GM23248 (cell line): ENCODE measurements at regions not wholly inside any gene's neighbourhood (a gene's known extent, or its start where the extent isn't known, plus 50 kb on each side); places are given as distances from the start of the nearest gene placed in this dataset.

Source experiments
- EZH2 ChIP-seq: fragments of 200-600 bp; sonication (generic); IDR thresholded peaks from 2 replicates; pipeline ENCODE4 v1.6.1; 2018; ENCODE audit warnings: antibody characterized with exemption, mild to moderate bottlenecking; ENCODE audit not compliant: insufficient read depth, poor library complexity, severe bottlenecking
- EZH2phosphoT487 ChIP-seq: fragments of 200-600 bp; sonication (generic); IDR thresholded peaks from 2 replicates; pipeline ENCODE4 v1.6.1; 2018; ENCODE audit warnings: antibody characterized with exemption, moderate library complexity, mild to moderate bottlenecking, low read depth; ENCODE audit not compliant: insufficient read depth

GRCh38 chr5:12110629-12111028 is 206.4 kb upstream of the CTNND2 start:
- TF ChIP-seq EZH2phosphoT487 (no peak), EZH2 (no peak)
